H9 (cell line): ENCODE measurements at regions not wholly inside any gene's neighbourhood (a gene's known extent, or its start where the extent isn't known, plus 50 kb on each side); places are given as distances from the start of the nearest gene placed in this dataset.
"Not testable (repeated sequence)": the region's sequence is repeated elsewhere in the genome, so short reads cannot be mapped to it uniquely, and the experiment has no call there.

Experiments
- DNase-seq: peaks from one replicate; pipeline ENCODE4 v3.0.0-alpha.2; 2017
- H2AFZ ChIP-seq: one replicate; pipeline ENCODE4 v1.6.1; 2013; ENCODE audit warnings: mild to moderate bottlenecking, low read length, control low read depth, moderate library complexity
- H2AK5ac ChIP-seq: 2 replicates; pipeline ENCODE4 v1.6.1; 2013; ENCODE audit warnings: low read length, control low read depth, mixed read lengths; ENCODE audit not compliant: insufficient read length
- H2BK120ac ChIP-seq: one replicate; pipeline ENCODE4 v1.6.1; 2013; ENCODE audit warnings: low read depth, mild to moderate bottlenecking, low read length, control low read depth, inconsistent platforms; ENCODE audit not compliant: poor library complexity, severe bottlenecking
- H2BK12ac ChIP-seq: 2 replicates; pipeline ENCODE4 v1.6.1; 2013; ENCODE audit warnings: low read length, control low read depth, mixed read lengths, low read depth; ENCODE audit not compliant: insufficient read length
- H2BK15ac ChIP-seq: 2 replicates; pipeline ENCODE4 v1.6.1; 2013; ENCODE audit warnings: low read depth, low read length, control low read depth
- H2BK20ac ChIP-seq: one replicate; pipeline ENCODE4 v1.6.1; 2013; ENCODE audit warnings: low read depth, mild to moderate bottlenecking, low read length, control low read depth, inconsistent platforms; ENCODE audit not compliant: poor library complexity, severe bottlenecking
- H2BK5ac ChIP-seq: 2 replicates; pipeline ENCODE4 v1.6.1; 2013; ENCODE audit warnings: low read length, control low read depth, mixed read lengths; ENCODE audit not compliant: insufficient read length
- H3K14ac ChIP-seq: 2 replicates; pipeline ENCODE4 v1.6.1; 2013; ENCODE audit warnings: low read length, control low read depth; ENCODE audit not compliant: insufficient read depth
- H3K18ac ChIP-seq: 2 replicates; pipeline ENCODE4 v1.6.1; 2013; ENCODE audit warnings: low read depth, mild to moderate bottlenecking, mixed read lengths, low read length, control low read depth; ENCODE audit not compliant: insufficient read length
- H3K23ac ChIP-seq: 2 replicates; pipeline ENCODE4 v1.6.1; 2013; ENCODE audit warnings: low read length, control low read depth, mixed read lengths, low read depth; ENCODE audit not compliant: insufficient read length
- H3K23me2 ChIP-seq: 2 replicates; pipeline ENCODE4 v1.6.1; 2013; ENCODE audit warnings: low read depth, mild to moderate bottlenecking, mixed read lengths, low read length, control low read depth; ENCODE audit not compliant: insufficient read length, poor library complexity, severe bottlenecking
- H3K27ac ChIP-seq: 2 replicates; pipeline ENCODE4 v1.5.1; 2013; ENCODE audit warnings: low read length, control low read depth, mixed read lengths, low read depth; ENCODE audit not compliant: insufficient read length
- H3K27me3 ChIP-seq: 2 replicates; pipeline ENCODE4 v1.6.1; 2013; ENCODE audit warnings: low read length, control low read depth, inconsistent platforms; ENCODE audit not compliant: insufficient read depth
- H3K4ac ChIP-seq: 2 replicates; pipeline ENCODE4 v1.6.1; 2013; ENCODE audit warnings: low read depth, mild to moderate bottlenecking, control low read depth, inconsistent platforms, low read length, moderate library complexity
- H3K4me1 ChIP-seq: 2 replicates; pipeline ENCODE4 v1.6.1; 2013; ENCODE audit warnings: low read length, control low read depth, inconsistent platforms; ENCODE audit not compliant: insufficient read depth
- H3K4me2 ChIP-seq: 2 replicates; pipeline ENCODE4 v1.6.1; 2013; ENCODE audit warnings: low read length, control low read depth, mixed read lengths; ENCODE audit not compliant: insufficient read length, insufficient read depth
- H3K56ac ChIP-seq: 2 replicates; pipeline ENCODE4 v1.6.1; 2013; ENCODE audit warnings: low read depth, mild to moderate bottlenecking, mixed read lengths, low read length, control low read depth; ENCODE audit not compliant: insufficient read length
- H3K79me1 ChIP-seq: 2 replicates; pipeline ENCODE4 v1.6.1; 2013; ENCODE audit warnings: low read depth, mild to moderate bottlenecking, moderate library complexity, low read length, control low read depth, inconsistent platforms; ENCODE audit not compliant: insufficient read depth, poor library complexity, severe bottlenecking
- H3K79me2 ChIP-seq: 2 replicates; pipeline ENCODE4 v1.6.1; 2013; ENCODE audit warnings: low read length, control low read depth, inconsistent platforms; ENCODE audit not compliant: insufficient read depth
- H3K9ac ChIP-seq: 2 replicates; pipeline ENCODE4 v1.6.1; 2013; ENCODE audit warnings: low read length, control low read depth, mixed read lengths; ENCODE audit not compliant: insufficient read length; ENCODE audit errors: extremely low read depth
- H3K9me3 ChIP-seq: one replicate; pipeline ENCODE4 v1.6.1; 2013; ENCODE audit warnings: low read depth, low read length, inconsistent platforms; ENCODE audit not compliant: control insufficient read depth
- H3T11ph ChIP-seq: one replicate; pipeline ENCODE4 v1.6.1; 2013; ENCODE audit warnings: mild to moderate bottlenecking, low read length, control low read depth, inconsistent platforms
- H4K20me1 ChIP-seq: one replicate; pipeline ENCODE4 v1.6.1; 2013; ENCODE audit not compliant: control insufficient read depth, insufficient read length, insufficient read depth
- H4K5ac ChIP-seq: 2 replicates; pipeline ENCODE4 v1.6.1; 2013; ENCODE audit warnings: low read depth, mild to moderate bottlenecking, mixed read lengths, low read length, control low read depth; ENCODE audit not compliant: insufficient read length
- H4K8ac ChIP-seq: replicated peaks from 2 replicates; pipeline ENCODE4 v1.6.1; 2013; ENCODE audit warnings: low read length, control low read depth, mixed read lengths, low read depth; ENCODE audit not compliant: insufficient read length
- H4K91ac ChIP-seq: 2 replicates; pipeline ENCODE4 v1.6.1; 2013; ENCODE audit warnings: low read depth, mild to moderate bottlenecking, moderate library complexity, mixed read lengths, low read length, control low read depth; ENCODE audit not compliant: insufficient read length
- H3K27ac Mint-ChIP-seq, 3 experiments: 2 replicates in 2 of 3; 3 replicates in 1 of 3; pipeline ENCODE4 v1.8.0; 2020 to 2021; ENCODE audit warnings: mixed read lengths in 3 of 3, mild to moderate bottlenecking in 1 of 3, moderate library complexity in 1 of 3
- H3K27me3 Mint-ChIP-seq: 2 replicates; pipeline ENCODE4 v1.8.0; 2021; ENCODE audit warnings: low read depth, mild to moderate bottlenecking, moderate library complexity, mixed read lengths
- H3K36me3 Mint-ChIP-seq, 3 experiments: 2 replicates in 2 of 3; 3 replicates in 1 of 3; pipeline ENCODE4 v1.8.0; 2020 to 2021; ENCODE audit warnings: low read depth in 3 of 3, mixed read lengths in 3 of 3; ENCODE audit not compliant: insufficient read depth in 1 of 3
- H3K4me1 Mint-ChIP-seq, 2 experiments: 2 replicates each; pipeline ENCODE4 v1.8.0; 2020; ENCODE audit warnings: mixed read lengths in 2 of 2
- H3K4me3 Mint-ChIP-seq, 2 experiments: 2 replicates in 1 of 2; 3 replicates in 1 of 2; pipeline ENCODE4 v1.8.0; 2020 to 2021; ENCODE audit warnings: mild to moderate bottlenecking in 2 of 2, mixed read lengths in 2 of 2, moderate library complexity in 1 of 2
- H3K9me3 Mint-ChIP-seq, 2 experiments: 2 replicates in 1 of 2; 3 replicates in 1 of 2; pipeline ENCODE4 v1.8.0; 2020; ENCODE audit warnings: mild to moderate bottlenecking in 2 of 2, mixed read lengths in 2 of 2, moderate library complexity in 1 of 2
- WGBS: extraction: QIAGEN DNeasy Blood & Tissue Kit; methylation state at CpG from one replicate; pipeline ENCODE4 v1.1.7; 2013; ENCODE audit warnings: missing lambda C conversion rate, low lambda C conversion rate, mixed read lengths; ENCODE audit not compliant: insufficient read length; ENCODE audit errors: extremely low coverage; 5-methylcytosine and 5-hydroxymethylcytosine counted together
- TF ChIP-seq, protein P1 (sequence below): fragments of 200-600 bp; sonication (generic); conservative IDR thresholded peaks from 3 replicates; pipeline ENCODE4 v1.8.0; 2021; ENCODE audit warnings: antibody characterized with exemption, mild to moderate bottlenecking

DNA sequence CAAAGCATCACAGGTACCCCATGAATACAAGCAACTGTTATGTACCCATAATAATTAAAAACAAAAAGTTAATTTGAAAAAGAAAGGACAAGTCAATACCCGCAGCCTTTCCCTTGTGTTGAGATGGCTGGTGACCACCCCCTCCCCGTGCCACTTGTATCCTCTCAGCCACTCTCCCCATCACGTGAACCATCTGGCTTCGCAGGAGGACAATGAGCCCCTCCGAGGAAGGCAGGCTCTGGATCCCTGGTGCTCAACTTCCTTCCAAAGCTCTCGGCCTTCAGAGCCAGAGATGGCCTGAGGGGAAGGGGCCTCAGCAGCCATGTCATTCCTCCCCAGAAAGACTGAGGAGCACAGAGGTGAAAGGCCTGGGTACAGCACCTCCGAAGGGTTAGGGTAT lies 120.4 kb upstream of the RAB4A start:
- no peak overlapping the region for H3K56ac ChIP-seq
- H2BK20ac ChIP-seq: no peak overlapping the region
- no peak overlapping the region; a peak in 1 of 5 replicates for H3K4me3 Mint-ChIP-seq
- no peaks in the 10 kb centered on the region for H4K20me1 ChIP-seq
- H3K36me3 Mint-ChIP-seq: 0 out of 7 replicates have a peak, but pooled peaks cover 0 to 2% (median 0%) of the 10 kb centered on the region in 3 experiments
- no peaks in the 10 kb centered on the region for H3K9me3 ChIP-seq
- no peak overlapping the region for H2BK15ac ChIP-seq
- H3K27ac Mint-ChIP-seq: no peak overlapping the region
- no peak overlapping the region for H2AFZ ChIP-seq
- TF ChIP-seq, protein P1, sequence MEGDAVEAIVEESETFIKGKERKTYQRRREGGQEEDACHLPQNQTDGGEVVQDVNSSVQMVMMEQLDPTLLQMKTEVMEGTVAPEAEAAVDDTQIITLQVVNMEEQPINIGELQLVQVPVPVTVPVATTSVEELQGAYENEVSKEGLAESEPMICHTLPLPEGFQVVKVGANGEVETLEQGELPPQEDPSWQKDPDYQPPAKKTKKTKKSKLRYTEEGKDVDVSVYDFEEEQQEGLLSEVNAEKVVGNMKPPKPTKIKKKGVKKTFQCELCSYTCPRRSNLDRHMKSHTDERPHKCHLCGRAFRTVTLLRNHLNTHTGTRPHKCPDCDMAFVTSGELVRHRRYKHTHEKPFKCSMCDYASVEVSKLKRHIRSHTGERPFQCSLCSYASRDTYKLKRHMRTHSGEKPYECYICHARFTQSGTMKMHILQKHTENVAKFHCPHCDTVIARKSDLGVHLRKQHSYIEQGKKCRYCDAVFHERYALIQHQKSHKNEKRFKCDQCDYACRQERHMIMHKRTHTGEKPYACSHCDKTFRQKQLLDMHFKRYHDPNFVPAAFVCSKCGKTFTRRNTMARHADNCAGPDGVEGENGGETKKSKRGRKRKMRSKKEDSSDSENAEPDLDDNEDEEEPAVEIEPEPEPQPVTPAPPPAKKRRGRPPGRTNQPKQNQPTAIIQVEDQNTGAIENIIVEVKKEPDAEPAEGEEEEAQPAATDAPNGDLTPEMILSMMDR: no peak
- H3K4me1 Mint-ChIP-seq: peaks cover 9% of the 10 kb centered on the region in 2 experiments
- H3K23me2 ChIP-seq: no peaks in the 10 kb centered on the region
- H3K14ac ChIP-seq: no peak overlapping the region
- peaks cover 11% of the 10 kb centered on the region; the same call in 1 of the 2 replicates for H3K4me1 ChIP-seq
- no peak overlapping the region for H3K27ac ChIP-seq
- no peaks in the 10 kb centered on the region for H3K27me3 ChIP-seq
- H3K27me3 Mint-ChIP-seq: peaks cover 21% of the 10 kb centered on the region
- H3K9me3 Mint-ChIP-seq: no peaks in the 10 kb centered on the region
- peak; percentile 48 for DNase-seq
- H3K9ac ChIP-seq: no peak overlapping the region
- no peak overlapping the region for H2BK12ac ChIP-seq
- H2BK5ac ChIP-seq: no peak overlapping the region
- H3T11ph ChIP-seq: no peak overlapping the region
- no peak overlapping the region for H4K8ac ChIP-seq
- no peaks in the 10 kb centered on the region for H3K79me2 ChIP-seq
- no peak overlapping the region for H2BK120ac ChIP-seq
- no CpG with 5 or more reads among the region's 7 CpGs for WGBS
- H3K4ac ChIP-seq: no peak overlapping the region
- H3K79me1 ChIP-seq: no peaks in the 10 kb centered on the region
- H4K5ac ChIP-seq: no peak overlapping the region
- H3K18ac ChIP-seq: no peak overlapping the region
- H3K23ac ChIP-seq: no peak overlapping the region
- no peak overlapping the region for H4K91ac ChIP-seq
- H3K4me2 ChIP-seq: no peak overlapping the region
- H2AK5ac ChIP-seq: no peak overlapping the region

DNA sequence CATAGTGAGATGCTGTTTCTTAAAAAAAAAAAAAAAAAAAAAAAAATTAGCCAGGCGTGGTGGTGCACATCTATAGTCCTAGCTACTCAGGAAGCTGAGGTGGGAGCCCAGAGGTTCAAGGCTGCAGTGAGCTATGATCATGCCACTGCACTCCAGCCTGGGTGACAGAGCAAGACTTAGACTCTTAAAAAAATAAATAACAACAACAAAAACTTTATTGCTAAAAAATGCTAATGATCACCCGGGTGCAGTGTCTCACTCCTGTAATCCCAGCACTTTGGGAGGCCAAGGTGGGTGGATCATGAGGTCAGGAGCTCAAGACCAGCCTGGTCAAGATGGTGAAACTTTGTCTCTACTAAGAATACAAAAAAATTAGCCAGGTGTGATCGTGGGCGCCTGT lies 119.5 kb upstream of the RAB4A start:
- H3K4me1 ChIP-seq: peaks cover 11% of the 10 kb centered on the region; the same call in 1 of the 2 replicates
- not testable (repeated sequence) for H3K4me1 Mint-ChIP-seq, H3K23ac ChIP-seq, H3K14ac ChIP-seq, H3K23me2 ChIP-seq, H2AK5ac ChIP-seq, H2BK12ac ChIP-seq, H3K4me3 Mint-ChIP-seq, H3K27ac ChIP-seq, H2AFZ ChIP-seq, H3K36me3 Mint-ChIP-seq, H4K20me1 ChIP-seq, H3K9ac ChIP-seq, H3K79me1 ChIP-seq, H4K5ac ChIP-seq, H3K9me3 ChIP-seq, H3K79me2 ChIP-seq, H3K27ac Mint-ChIP-seq, H4K91ac ChIP-seq, H4K8ac ChIP-seq, H3K18ac ChIP-seq, H3K27me3 ChIP-seq, DNase-seq, H3T11ph ChIP-seq, H3K9me3 Mint-ChIP-seq, H3K56ac ChIP-seq, H3K4ac ChIP-seq, H2BK20ac ChIP-seq, H2BK15ac ChIP-seq, H3K4me2 ChIP-seq, H2BK120ac ChIP-seq, H2BK5ac ChIP-seq
- H3K27me3 Mint-ChIP-seq: peaks cover 19% of the 10 kb centered on the region
- no CpG with 5 or more reads among the region's 4 CpGs for WGBS
